ENCODE measurements at regions not wholly inside any gene's neighbourhood (a gene's known extent, or its start where the extent isn't known, plus 50 kb on each side); places are given as distances from the start of the nearest gene placed in this dataset.
A peak's percentile ranks its signal among the peaks of the same experiment; 100 is the strongest.

DNA sequence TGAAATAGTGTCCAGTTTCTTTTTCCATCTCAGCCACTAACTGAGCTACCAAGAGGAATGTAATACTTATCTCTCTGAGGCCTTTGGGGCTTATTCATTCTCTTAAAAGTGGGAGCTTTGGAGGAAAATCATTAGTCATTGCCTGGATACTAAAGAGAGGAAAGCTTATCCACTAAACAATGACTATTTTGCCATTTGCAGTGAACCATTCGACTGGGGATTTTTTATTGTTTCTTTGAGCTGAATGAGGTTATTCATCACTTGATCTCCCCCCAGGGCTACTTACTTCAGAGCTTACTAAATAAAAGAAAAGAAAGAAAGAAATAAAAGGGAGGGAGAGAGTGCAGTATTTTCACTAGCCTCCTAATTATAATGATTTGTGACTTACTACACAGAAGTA lies 1329.5 kb upstream of the TENM3 start:
- H3K9me3 ChIP-seq: no peaks in the 10 kb centered on the region
- DNase-seq (no peak), ATAC-seq (no peak)
- intact Hi-C loops (cut with DNase I): no loop called here
- H3K4me1 ChIP-seq: no peaks in the 10 kb centered on the region
- H3K27ac ChIP-seq: no peak overlapping the region
- H3K4me3 ChIP-seq: no peak overlapping the region
- no peaks in the 10 kb centered on the region for H3K36me3 ChIP-seq
- TF ChIP-seq, protein P1, sequence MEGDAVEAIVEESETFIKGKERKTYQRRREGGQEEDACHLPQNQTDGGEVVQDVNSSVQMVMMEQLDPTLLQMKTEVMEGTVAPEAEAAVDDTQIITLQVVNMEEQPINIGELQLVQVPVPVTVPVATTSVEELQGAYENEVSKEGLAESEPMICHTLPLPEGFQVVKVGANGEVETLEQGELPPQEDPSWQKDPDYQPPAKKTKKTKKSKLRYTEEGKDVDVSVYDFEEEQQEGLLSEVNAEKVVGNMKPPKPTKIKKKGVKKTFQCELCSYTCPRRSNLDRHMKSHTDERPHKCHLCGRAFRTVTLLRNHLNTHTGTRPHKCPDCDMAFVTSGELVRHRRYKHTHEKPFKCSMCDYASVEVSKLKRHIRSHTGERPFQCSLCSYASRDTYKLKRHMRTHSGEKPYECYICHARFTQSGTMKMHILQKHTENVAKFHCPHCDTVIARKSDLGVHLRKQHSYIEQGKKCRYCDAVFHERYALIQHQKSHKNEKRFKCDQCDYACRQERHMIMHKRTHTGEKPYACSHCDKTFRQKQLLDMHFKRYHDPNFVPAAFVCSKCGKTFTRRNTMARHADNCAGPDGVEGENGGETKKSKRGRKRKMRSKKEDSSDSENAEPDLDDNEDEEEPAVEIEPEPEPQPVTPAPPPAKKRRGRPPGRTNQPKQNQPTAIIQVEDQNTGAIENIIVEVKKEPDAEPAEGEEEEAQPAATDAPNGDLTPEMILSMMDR (IDR thresholded peaks at IDR 0.05): no peak
- no peaks in the 10 kb centered on the region for H3K27me3 ChIP-seq

DNA sequence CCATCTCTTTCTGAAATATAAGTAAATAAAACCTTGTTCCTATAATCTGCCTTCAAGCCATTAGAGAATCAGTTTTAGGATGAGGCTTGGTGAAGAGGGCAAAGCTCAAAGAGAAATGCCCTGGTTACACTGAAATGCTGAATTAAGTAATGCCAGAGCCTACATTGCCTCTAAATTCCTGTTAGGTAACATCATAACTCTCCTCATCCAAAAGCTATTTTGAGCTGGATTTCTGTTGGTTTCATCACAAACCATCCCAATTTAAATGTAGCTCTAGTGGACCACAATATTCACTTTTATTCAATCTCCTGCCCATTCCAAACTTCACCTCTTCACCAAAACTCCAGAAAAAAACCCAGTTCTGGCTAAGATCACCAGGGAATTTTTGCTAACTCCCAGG lies 1319.7 kb upstream of the TENM3 start:
- H3K36me3 ChIP-seq: no peaks in the 10 kb centered on the region
- H3K27me3 ChIP-seq: no peaks in the 10 kb centered on the region
- no peak for DNase-seq
- ATAC-seq: no peak
- H3K9me3 ChIP-seq: no peaks in the 10 kb centered on the region
- H3K27ac ChIP-seq: no peak overlapping the region
- intact Hi-C loops (cut with DNase I): no loop called here
- no peaks in the 10 kb centered on the region for H3K4me1 ChIP-seq
- no peak overlapping the region for H3K4me3 ChIP-seq
- TF ChIP-seq, protein P1 (IDR thresholded peaks at IDR 0.05): no peak

DNA sequence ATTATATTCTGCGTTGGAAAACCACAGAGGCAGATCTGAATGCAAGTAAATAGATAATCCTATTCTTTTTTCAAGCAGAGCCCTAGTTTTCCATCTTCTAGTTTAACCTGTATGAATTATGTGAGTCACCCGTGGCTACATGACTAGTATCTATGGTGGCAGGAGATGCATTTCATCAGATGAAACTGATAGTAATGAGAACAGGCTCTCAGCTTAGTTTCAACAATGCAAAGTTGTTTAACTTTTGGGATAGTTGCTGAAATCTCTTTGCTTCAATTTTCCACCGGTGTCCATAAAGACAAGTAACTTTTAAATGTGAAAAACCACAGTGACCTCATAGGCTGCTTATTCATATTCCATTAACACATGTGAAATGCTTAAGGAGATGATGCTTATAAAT lies 1317.4 kb upstream of the TENM3 start:
- no peaks in the 10 kb centered on the region for H3K27me3 ChIP-seq
- no peaks in the 10 kb centered on the region for H3K36me3 ChIP-seq
- H3K4me3 ChIP-seq: no peak overlapping the region
- intact Hi-C loops (cut with DNase I): no loop called here
- no peak for ATAC-seq
- H3K4me1 ChIP-seq: no peaks in the 10 kb centered on the region
- DNase-seq: no peak
- TF ChIP-seq, protein P1 (IDR thresholded peaks at IDR 0.05): no peak
- H3K9me3 ChIP-seq: no peaks in the 10 kb centered on the region
- H3K27ac ChIP-seq: no peak overlapping the region

DNA sequence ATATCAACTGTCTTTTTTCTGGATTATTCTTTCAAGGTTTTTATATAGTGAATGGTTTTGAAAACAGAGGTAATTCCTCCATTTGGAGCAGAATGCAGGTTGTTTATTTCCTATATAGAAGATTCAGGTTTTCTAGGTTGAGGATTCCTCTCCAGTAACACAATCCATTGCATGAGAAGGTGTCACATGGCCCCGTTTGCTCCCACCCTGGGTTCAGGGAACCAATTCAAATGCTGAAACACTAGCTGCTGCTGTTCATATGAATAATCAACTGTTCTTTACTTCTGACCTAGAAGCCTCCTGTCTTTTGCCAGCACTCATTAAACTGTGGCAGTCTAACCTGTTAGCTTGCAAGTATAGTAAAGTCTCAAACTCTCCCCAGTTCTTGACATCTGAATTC lies 1316.9 kb upstream of the TENM3 start:
- TF ChIP-seq, protein P1 (IDR thresholded peaks at IDR 0.05): no peak
- H3K27me3 ChIP-seq: no peaks in the 10 kb centered on the region
- intact Hi-C loops (cut with DNase I): no loop called here
- no peak overlapping the region for H3K4me3 ChIP-seq
- ATAC-seq (no peak), DNase-seq (no peak)
- no peaks in the 10 kb centered on the region for H3K9me3 ChIP-seq
- no peaks in the 10 kb centered on the region for H3K36me3 ChIP-seq
- H3K4me1 ChIP-seq: no peaks in the 10 kb centered on the region
- no peak overlapping the region for H3K27ac ChIP-seq

- TF ChIP-seq, protein P1 (IDR thresholded peaks at IDR 0.05): no peak
- intact Hi-C loops (cut with DNase I): no loop called here
- DNase-seq: no peak
These were observed 1310.7 kb upstream of the TENM3 start for GRCh38 chr4:180932370-180933001.

DNA sequence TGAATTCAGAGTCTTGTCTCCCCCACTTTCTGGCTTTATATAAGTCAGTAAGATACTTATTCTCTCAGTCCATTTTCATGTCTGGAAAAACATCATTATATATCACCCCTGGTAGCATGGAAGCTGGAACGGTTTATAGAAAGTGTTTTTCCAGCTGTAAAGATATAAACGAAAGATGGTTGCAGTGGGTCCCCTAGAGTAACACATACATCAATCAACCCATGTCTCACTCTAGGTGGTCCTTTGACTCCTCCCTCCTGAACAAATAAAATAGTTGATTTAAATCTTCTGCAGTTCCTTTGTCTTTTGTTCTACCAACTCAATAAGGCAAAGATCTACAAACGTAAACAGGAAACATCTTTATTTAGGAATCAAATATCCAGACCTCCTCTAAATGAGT lies 1306.1 kb upstream of the TENM3 start:
- DNase-seq: no peak
- TF ChIP-seq, protein P1 (IDR thresholded peaks at IDR 0.05): no peak
- Histone ChIP-seq H3K27ac (no peak overlapping the region), H3K9me3 (no peaks in the 10 kb centered on the region), H3K4me3 (no peak overlapping the region), H3K27me3 (no peaks in the 10 kb centered on the region), H3K4me1 (no peaks in the 10 kb centered on the region), H3K36me3 (no peaks in the 10 kb centered on the region)
- intact Hi-C loops (cut with DNase I): no loop called here
- ATAC-seq: no peak

More at GRCh38 chr4:180932370-180933001, 1310.7 kb upstream of the TENM3 start:
- Histone ChIP-seq H3K27ac (no peak overlapping the region), H3K4me1 (no peaks in the 10 kb centered on the region), H3K36me3 (no peaks in the 10 kb centered on the region), H3K4me3 (no peak overlapping the region), H3K27me3 (no peaks in the 10 kb centered on the region), H3K9me3 (no peaks in the 10 kb centered on the region)
- peak; percentile 31 for ATAC-seq
